NCI-H82 treated with DMSO at 0.1 percent for 48 hours (cell line): ENCODE measurements at regions not wholly inside any gene's neighbourhood (a gene's known extent, or its start where the extent isn't known, plus 50 kb on each side); places are given as distances from the start of the nearest gene placed in this dataset.
A peak's percentile ranks its signal among the peaks of the same experiment; 100 is the strongest.

ENCODE experiments used
- DNase-seq: peaks from one replicate; lab custom pipeline; 2025; ENCODE audit not compliant: unreplicated experiment; lab: John Stamatoyannopoulos, UW

DNA sequence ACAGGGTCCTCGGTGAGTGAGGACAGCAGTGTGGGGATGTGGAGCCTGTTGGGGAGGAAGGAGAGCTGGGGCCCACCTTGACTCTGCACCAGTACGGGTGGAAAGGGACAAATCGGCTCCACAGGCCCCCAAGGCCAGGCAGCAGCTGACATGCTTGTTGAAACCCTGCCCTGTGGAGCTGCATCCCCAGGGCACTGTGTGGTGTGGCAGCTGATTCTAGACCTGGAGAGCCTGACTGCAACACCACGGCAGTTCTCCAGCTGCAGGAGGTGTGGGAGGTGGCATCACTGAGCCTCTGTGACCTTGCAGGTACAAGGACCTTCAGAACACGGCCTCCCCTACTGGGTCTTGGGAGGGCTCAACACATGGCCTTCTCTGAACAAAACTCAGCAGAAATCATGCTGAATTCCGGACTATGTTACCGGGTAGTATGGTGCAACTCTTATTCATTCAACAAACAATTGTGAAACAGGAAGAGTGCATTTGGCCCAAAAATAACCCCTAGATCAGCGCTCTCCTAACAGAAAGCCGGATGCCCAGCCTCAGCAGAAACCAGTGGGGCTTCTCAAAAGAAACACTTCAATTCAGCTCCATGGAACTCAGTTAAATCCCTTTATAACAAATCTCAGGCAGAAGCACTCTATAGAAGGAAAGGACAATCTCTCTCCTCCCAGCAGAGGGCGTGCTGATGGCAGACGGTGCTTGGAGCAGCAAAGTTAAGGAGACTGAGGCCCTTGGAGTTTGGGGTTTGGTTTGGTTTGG, 104.4 kb upstream of the SALL3 start:
- DNase-seq: peak; percentile 9

DNA sequence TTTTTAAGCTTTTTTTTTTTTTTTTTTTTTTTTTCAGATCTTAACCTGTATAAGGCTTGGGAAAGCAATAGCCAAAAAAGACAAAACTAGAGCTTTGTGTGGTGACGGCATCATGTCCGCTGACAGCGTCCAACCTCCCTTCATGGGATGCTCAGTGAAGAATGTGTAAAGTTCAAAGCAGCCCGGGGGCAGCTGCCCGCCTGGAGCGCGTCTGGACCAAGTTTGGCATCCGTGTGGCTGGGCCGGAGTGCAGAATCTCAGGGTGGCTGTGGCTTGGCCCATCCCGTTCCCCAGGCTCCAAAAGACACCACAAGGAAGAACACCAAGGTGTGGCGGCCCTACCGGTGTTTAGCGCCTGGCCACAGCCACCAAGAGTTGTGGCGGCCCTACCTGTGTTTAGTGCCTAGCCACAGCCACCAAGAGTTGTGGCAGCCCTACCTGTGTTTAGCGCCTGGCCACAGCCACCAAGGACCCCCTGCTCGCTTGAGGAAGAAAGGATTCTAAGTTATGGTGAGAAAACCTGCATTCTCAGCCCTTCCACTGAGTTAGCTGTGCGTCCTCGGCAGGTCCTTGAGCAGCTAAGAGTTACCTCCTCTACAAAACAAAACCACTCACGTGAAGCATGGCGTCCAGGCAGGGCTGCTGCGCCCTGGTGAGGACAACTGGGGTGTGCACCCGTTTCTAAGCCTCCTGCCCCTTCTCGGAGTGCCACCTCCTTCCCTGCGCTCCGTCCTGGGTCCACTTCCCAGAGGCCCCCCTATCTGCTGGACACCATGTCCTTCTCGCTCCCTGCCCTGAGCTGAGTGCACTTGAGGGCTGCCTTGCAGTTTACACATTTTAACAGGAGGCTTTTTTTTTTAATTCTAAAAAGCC, 103.6 kb upstream of the SALL3 start:
- DNase-seq: no peak

DNA sequence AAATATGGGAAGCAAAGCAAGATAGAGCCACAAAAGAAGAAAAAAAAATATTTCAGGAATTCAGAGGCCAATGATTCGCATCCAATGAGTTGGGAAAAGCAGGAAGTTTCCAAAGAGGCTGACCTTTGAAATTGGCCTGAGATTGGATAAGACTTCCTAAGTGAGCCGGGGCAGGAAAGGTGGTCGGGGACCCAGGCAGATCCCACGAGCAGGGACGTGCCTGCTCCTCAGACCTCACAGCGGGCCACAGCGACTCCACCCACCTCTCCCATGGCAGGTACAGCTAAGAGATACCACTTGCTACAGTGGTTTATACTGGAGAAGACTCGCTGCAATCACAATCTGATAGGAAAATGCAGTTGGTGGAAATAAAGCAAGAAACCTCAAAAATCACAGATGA, 102.8 kb upstream of the SALL3 start:
- no peak for DNase-seq

DNA sequence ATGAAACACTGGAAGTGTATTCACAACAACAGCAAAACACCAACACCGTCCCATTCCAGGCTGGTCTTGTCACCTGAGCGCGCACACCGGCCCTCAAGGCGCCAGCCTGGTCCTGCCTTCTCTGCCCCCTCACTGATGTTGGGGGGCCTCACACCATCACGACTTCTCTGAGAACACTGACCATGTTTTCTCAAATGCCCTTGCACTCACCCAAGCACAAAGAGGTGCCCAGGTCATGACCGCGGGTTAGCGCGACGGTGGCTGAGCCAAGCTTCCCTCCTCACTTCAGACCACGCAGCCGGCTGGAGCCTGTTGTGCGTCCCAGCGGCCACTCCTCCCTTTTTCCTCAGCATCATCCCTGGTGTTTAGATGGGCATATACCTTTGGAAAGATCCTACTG, 101.3 kb upstream of the SALL3 start:
- no peak for DNase-seq

DNA sequence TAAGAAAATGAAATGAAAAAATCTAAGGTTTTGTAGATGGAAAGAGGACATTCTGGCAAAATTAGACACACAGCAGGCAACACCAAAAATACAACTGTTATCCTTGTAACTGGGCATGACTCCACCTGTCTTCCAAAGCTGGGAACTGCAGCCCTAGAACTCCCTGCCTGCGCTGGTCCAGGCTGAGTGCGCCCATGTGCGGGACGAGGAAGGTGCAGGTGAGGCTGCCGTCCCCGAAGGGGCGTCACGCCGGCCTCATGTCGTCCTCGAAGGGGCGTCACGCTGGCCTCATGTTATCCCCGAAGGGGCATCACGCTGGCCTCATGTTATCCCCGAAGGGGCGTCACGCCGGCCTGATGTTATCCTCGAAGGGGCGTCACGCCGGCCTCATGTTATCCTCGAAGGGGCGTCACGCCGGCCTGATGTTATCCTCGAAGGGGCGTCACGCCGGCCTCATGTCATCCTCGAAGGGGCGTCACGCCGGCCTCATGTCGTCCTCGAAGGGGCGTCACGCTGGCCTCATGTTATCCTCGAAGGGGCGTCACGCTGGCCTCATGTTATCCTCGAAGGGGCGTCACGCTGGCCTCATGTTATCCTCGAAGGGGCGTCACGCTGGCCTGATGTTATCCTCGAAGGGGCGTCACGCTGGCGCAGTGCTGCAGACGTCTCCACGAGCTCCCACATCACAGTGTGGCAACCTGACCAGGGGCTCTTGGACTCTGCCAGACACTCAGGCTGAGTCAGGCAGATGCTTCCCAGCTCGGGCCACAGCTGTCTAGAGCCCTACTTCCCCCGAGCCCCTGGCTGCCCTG, 100.3 kb upstream of the SALL3 start:
- peak; percentile 0 for DNase-seq

DNA sequence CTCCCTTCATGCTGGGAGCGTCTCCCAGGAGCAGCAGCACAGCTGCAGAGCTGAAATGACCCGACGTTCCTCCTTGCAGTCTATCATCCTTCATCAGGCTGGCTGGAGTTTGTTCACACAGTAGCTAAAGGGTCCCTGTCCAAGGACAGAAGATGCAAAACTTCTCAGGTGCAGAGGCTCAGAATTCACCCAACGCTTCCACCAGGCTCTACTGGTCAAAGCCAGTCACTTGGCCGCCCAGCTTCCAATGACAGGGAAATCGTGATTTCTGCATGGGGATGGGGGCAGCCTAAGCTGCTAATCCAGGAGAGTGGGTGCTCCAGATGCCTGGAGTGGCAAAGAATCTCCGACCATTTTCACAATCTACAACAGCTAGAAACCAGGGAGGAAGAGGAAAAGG, 97.0 kb upstream of the SALL3 start:
- no peak for DNase-seq

DNA sequence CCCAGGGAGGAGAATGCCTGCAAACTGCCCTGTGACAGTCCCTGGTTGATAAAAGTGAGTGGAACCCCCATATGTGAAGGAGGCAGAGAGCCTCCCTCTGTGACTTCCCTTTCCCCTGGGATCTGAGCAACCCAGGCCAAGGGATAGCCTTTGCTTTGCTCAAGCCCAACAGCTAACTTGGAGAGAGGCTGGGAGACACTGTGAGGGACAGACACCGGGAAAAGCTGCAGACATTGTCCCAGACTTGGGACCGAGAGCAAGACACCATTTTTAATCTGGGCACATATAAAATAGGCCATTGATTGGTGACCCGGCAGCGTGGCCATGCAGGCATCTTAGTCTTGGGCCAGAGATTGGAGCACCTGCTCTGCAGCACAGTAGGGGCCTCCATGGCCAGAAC, 96.1 kb upstream of the SALL3 start:
- DNase-seq: no peak

DNA sequence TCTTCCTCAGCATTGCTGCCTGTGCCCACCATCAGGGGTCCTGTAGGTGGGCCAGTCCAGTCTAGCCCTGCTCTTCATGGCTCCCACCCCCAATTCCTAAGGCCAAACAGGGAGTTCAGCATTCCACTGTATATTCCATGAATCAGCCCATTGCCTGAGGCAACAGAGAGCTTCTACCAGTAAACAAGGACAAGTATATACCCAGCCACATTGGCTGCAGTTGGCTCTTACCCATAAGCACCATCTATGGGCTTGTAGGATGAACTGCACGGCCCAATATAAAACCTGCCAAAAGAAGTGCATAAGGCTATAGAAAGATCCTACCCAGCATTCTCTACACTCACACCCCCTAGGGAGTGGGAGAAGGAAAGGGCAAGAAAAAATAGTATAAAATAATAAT, 95.1 kb upstream of the SALL3 start:
- no peak for DNase-seq

DNA sequence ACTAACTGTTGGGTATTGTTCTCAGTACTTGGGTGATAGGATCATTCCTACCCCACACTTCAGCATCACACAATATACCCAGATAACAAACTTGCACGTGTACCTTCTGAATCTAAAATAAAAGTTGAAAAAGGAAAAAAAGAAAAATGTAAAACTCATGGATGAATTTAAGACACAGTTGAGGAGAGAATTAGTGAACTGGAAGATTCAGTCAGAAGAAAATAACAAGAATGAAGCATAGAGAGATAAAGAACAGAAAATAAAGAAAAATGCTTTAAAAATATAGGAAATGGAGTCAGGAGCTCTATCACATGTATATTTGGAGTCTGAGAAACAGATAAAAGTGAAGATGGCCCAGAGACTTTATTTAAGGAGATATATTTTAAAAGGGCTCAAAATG, 90.4 kb upstream of the SALL3 start:
- no peak for DNase-seq

DNA sequence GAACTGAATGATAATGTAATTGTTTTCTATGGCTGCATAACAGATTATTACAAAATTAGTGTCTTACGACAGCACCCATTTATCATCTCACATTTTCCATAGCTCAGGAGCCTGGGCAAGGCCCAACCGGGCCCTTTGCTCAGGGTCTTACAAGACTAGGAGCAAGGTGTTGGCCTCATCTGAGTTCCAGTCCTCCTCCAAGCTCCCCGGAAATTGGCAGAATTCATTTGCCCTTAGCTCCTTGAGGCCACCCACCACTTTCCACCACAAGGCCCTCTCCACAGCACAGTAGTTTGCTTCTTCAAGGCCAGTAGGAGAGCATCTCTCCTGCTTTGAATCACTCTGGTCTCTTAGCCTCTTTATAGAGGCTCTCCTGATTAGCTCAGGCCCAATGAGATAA, 89.2 kb upstream of the SALL3 start:
- no peak for DNase-seq

DNA sequence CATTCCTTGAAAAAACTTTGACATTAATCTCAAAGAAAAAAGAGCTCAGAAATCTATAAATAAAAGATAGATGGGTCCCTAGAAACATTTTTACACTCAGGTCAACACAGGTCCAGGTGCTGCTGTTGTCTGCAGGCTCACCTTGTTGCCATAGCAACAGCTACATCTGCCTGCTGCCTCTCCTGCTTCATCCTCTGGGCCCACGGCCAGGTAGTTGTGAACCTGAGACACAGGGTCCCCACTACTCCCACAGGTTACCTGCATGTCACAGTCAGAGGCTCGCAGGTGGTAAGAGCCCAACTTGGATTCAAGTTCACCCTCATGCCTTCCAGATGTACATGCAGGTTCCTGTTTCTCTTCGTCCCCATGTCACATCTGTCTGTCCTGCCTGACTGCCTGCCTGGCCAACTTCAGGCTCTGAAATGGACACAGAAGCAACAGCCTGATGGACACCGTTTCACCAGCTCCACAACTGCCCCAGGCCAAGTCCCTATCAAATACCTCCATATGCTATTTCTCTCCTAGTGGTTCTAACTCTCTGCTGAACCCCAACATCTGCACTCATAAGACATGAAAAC, 88.3 kb upstream of the SALL3 start:
- no peak for DNase-seq

DNA sequence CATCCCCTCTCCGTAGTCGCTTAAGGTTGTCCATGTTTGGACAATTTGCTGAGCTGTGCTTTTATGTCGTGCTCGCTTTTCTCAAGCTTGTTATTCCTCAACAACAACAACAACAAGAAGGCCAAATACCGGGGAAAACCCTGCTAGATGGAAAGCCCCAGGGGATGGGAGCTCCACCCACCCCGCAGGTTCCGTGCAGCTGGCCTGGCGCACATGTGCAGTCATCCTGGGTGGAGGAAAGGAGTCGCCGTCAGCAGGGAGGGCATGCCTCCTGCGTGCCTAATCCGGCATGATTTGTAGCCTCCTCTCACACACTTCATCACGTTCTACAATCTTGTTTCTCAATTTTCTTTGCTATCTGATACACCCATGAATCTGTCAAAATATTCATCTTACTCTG, 87.4 kb upstream of the SALL3 start:
- DNase-seq: no peak

DNA sequence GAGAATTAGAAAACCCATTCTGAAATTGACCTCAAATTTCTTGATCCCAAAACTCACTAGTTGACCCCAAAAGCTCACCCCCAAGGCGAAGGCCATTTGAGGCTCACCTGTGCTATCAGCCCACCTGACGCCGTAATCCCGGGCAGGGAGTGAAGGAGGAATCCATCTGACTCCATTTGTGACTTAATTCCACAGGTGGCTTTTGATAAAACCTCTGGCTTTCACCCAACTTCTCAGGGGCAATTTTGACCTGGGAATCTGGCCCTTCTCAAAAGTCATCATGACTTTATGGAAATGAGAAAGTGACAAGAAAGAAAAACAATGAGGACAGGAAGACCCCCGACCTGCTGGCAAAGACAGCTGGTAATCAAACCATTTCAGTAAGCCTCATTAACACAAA, 86.9 kb upstream of the SALL3 start:
- DNase-seq: no peak

DNA sequence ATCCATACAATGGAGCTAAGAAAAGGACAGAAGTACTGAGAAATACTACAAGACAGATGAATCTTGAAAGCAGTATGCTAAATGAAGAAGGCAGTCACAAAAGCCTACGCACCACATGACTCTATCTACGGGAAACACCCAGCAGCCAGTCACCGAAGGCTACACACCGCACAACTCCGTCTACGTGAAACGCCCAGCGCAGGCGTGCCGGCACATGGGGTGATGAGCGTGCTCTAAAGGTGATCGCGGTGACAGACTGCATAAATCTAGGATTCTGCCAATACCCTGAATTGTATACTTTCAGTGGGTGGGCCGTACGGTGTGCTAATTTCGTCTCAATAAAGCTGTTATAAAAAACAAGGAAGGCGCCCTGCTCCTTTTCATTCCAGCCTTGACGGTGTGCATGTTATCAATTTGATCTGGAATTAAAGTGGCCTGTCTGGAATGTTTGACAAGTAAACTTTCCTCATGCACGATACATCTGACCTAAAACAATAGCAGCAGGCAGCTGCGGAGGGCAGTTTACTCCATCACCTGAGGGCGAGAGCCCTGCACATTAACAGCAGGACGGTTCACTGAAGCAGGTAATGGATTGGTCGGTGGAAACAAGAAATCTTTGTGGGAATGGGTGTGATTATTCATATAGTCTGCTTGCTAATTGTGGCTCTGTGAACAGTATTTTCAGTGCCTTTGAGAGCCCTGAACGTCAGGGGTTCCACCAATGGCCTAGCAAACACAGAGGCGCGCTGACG, 86.2 kb upstream of the SALL3 start:
- DNase-seq: no peak

DNA sequence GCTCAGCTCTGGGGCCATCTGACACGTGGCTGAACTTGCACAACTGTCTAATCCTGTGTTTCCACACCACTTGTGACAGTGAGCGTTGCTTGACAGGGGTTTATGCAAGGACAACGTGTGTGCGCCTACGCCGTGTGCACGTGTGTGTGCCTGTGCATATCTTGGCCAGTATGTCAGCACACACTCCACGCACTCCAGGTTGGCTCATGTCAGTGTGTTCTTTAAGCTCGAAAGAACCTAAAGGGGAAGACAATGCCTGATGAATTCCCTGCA, 85.6 kb upstream of the SALL3 start:
- DNase-seq: no peak

DNA sequence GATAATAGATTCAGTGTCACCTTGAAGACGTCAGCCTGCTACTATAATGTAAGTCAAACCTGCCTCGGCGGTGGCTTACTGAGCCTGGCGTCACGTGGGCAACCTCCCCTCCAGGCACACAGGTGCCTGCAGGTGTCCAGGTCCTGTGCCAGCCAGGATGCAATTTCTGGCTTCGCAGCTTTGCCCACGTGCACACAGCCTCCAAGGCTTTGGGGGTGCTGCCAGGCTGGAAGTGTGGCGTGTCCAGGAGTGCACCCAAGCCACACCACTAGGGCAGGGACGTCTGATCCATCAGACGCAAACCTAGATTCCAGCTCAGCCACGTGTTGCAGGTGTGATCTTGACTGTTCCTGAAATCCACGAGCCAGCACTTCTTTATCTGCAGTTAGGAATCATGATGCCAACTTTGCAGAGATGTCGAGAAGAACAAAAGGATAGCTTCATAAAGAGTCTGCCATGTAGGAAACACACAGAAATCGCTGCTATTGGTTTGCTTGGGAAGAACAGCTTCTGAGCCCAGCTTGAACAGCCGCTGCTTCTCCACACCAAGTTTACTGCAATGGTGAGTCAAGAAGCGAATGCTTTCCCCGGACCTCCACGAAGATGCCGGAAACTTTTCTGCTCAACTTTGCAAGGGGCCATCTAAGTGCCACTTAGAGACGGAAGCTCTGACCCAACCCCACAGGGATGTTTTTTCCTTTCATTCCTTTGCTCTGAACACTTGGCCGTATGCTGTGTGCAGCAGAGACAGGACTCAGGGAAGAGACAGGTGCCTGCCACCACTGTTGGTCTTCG, 84.2 kb upstream of the SALL3 start:
- no peak for DNase-seq

DNA sequence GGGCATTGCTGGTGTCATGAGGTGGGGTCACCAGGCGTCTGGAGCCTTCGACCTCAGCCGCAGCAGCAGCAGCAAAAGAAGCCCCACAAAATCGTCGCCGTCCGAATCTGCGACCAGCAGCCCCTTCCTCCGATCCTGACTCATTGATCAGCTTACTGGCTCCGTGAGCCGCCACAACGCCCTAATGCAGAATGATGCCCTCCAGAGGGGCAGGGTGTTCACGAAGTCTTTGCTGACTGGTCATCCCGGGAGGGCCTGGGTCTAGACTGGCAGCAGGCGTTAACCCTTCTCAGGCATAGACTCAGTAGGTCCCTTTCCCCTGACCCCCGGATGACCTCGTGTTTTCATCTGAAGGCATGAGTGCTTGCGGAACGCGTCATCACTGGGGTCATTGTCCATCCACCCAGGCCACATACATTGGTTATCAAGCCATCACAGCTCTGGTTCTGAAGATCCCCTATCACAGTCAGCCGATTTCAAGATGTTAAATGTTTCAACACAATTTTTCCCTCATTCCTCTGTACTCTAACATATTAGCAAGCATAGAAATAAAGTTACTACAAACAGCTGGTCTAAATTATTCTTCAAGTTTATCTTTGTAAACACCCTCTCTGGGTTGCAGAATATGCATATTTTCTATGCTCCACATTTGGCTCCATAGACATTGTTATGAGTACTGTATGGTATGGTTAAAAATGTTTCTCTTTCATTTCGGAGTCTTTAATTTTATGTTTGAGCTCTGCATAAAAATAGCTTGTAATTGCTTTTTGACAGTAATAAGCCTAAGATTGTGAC, 83.3 kb upstream of the SALL3 start:
- DNase-seq: no peak

DNA sequence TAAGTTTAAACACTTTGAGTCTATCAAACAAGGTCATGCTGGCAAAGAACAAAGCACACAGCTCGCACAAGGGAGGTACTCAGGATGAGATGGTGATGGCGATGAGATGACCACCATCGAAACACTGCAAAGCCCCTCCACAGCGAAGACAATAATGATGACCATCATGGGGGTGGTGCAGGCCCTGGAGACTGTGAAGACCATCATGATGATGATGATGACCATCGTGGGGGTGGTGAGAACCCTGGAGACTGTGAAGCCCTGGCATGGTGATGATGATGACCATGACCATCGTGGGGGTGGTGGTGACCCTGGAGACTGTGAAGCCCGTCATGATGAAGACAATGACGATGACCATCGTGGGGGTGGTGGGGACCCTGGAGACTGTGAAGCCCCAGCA, 81.6 kb upstream of the SALL3 start:
- DNase-seq: no peak

DNA sequence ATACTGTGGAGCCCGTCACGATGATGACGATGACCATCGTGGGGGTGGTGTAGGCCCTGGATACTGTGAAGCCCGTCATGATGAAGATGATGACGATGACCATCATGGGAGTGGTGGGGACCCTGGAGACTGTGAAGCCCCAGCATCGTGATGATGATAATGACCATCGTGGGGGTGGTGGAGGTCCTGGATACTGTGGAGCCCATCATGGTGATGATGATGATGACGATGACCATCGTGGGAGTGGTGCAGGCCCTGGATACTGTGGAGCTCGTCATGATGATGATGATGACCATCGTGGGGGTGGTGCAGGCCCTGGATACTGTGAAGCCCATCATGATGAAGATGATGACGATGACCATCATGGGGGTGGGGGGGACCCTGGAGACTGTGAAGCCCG, 81.0 kb upstream of the SALL3 start:
- DNase-seq: no peak
